H1 (cell line): ENCODE measurements at regions not wholly inside any gene's neighbourhood (a gene's known extent, or its start where the extent isn't known, plus 50 kb on each side); places are given as distances from the start of the nearest gene placed in this dataset.

ENCODE experiments used
- CTCF ChIA-PET: fragments of 300-600 bp; sonication (Branson Sonifier 250); formaldehyde crosslinking; loops from one replicate; lab custom pipeline; 2021; ENCODE audit not compliant: partially characterized antibody; lab: Charles Lee
- POLR2A ChIA-PET: fragments of 300-600 bp; sonication (Branson Sonifier 250); formaldehyde crosslinking; loops from one replicate; lab custom pipeline; 2021; ENCODE audit warnings: inconsistent platforms; ENCODE audit not compliant: partially characterized antibody; lab: Charles Lee
- DNase-seq, 2 experiments: peaks; one replicate each; pipeline versions ENCODE4 v3.0.0 to v3.0.0-alpha.2; 2010 to 2022; ENCODE audit warnings: low spot score in 2 of 2, low read depth in 1 of 2, mixed read lengths in 1 of 2
- FAIRE-seq: peaks from 2 replicates; lab custom pipeline; 2011; peaks lifted over from hg19 to GRCh38; lab: Jason Lieb, UNC
- H2AFZ ChIP-seq: 2 replicates; pipeline ENCODE4 v1.8.1; 2012; ENCODE audit warnings: low read length, inconsistent platforms
- H2AK5ac ChIP-seq: 2 replicates; pipeline ENCODE4 v1.6.1; 2013; ENCODE audit warnings: low read depth, low read length
- H2BK120ac ChIP-seq: replicated peaks from 2 replicates; pipeline ENCODE3; 2013; ENCODE audit warnings: low read depth, low read length, inconsistent platforms
- H2BK12ac ChIP-seq: 2 replicates; pipeline ENCODE4 v1.6.1; 2013; ENCODE audit warnings: low read depth, low read length
- H2BK15ac ChIP-seq: 2 replicates; pipeline ENCODE4 v1.6.1; 2013; ENCODE audit warnings: low read length
- H2BK20ac ChIP-seq: 2 replicates; pipeline ENCODE4 v1.6.1; 2013; ENCODE audit warnings: low read length
- H2BK5ac ChIP-seq: 2 replicates; pipeline ENCODE4 v1.6.1; 2013; ENCODE audit warnings: low read depth, low read length
- H3K14ac ChIP-seq: 2 replicates; pipeline ENCODE4 v1.6.1; 2013; ENCODE audit warnings: inconsistent platforms; ENCODE audit not compliant: insufficient read length
- H3K18ac ChIP-seq: 2 replicates; pipeline ENCODE4 v1.6.1; 2013; ENCODE audit warnings: low read length; ENCODE audit errors: extremely low read depth
- H3K23ac ChIP-seq: 2 replicates; pipeline ENCODE4 v1.6.1; 2013; ENCODE audit warnings: inconsistent platforms; ENCODE audit not compliant: insufficient read length
- H3K23me2 ChIP-seq: 2 replicates; pipeline ENCODE4 v1.6.1; 2013; ENCODE audit warnings: low read depth, low read length
- H3K27ac ChIP-seq: 2 replicates; pipeline ENCODE4 v1.6.1; 2011; ENCODE audit warnings: low read depth, low read length, inconsistent platforms
- H3K27me3 ChIP-seq, 4 experiments: replicated peaks in 1 of 4; 1 replicate in 1 of 4; 2 replicates in 3 of 4; pipeline versions ENCODE4 v1.6.1 to v1.8.1; 2011 to 2013; ENCODE audit warnings: low read length in 3 of 4, mild to moderate bottlenecking in 3 of 4, inconsistent platforms in 2 of 4, mixed read lengths in 2 of 4, moderate library complexity in 1 of 4; ENCODE audit not compliant: control insufficient read depth in 3 of 4, insufficient read depth in 3 of 4; ENCODE audit errors: extremely low read depth in 1 of 4
- H3K36me3 ChIP-seq, 4 experiments: 2 replicates each; pipeline versions ENCODE4 v1.6.1 to v1.8.1; 2011 to 2013; ENCODE audit warnings: mild to moderate bottlenecking in 4 of 4, low read length in 3 of 4, moderate library complexity in 2 of 4, control low read depth in 1 of 4, inconsistent platforms in 1 of 4; ENCODE audit not compliant: insufficient read depth in 4 of 4, control insufficient read depth in 2 of 4
- H3K4ac ChIP-seq: replicated peaks from 2 replicates; pipeline ENCODE3; 2013; ENCODE audit warnings: low read length, low read depth, mixed read lengths, inconsistent platforms; ENCODE audit not compliant: insufficient read length
- H3K4me1 ChIP-seq, 4 experiments: replicated peaks in 1 of 4; 1 replicate in 1 of 4; 2 replicates in 3 of 4; pipeline versions ENCODE4 v1.6.1 to v1.8.1; 2011 to 2013; ENCODE audit warnings: low read length in 3 of 4, inconsistent platforms in 2 of 4, mixed read lengths in 1 of 4; ENCODE audit not compliant: insufficient read depth in 4 of 4, control insufficient read depth in 3 of 4
- H3K4me2 ChIP-seq, 2 experiments: 2 replicates each; pipeline versions ENCODE4 v1.6.1 to v1.8.1; 2011 to 2013; ENCODE audit warnings: low read depth in 2 of 2, low read length in 2 of 2, control low read depth in 1 of 2, inconsistent platforms in 1 of 2, mild to moderate bottlenecking in 1 of 2; ENCODE audit not compliant: insufficient read depth in 1 of 2
- H3K4me3 ChIP-seq, 4 experiments: fragments of 200-600, 300-600 bp in 1 of 4; sonication (generic), shearing (Covaris generic), sonication (Bioruptor Twin) in 1 of 4; 2 replicates each; pipeline versions ENCODE4 v1.5.1 to v1.8.1; 2011 to 2016; ENCODE audit warnings: low read length in 4 of 4, low read depth in 3 of 4, control low read depth in 2 of 4, inconsistent platforms in 2 of 4, mild to moderate bottlenecking in 2 of 4, mixed read lengths in 1 of 4, moderate library complexity in 1 of 4; ENCODE audit not compliant: insufficient read depth in 2 of 4; ENCODE audit errors: extremely low read depth in 1 of 4
- H3K56ac ChIP-seq: replicated peaks from 2 replicates; pipeline ENCODE3; 2013; ENCODE audit warnings: low read depth, mild to moderate bottlenecking, mixed read lengths, low read length, inconsistent platforms; ENCODE audit not compliant: insufficient read length
- H3K79me1 ChIP-seq: 2 replicates; pipeline ENCODE4 v1.6.1; 2013; ENCODE audit warnings: low read depth, low read length, control low read depth
- H3K79me2 ChIP-seq, 2 experiments: 2 replicates each; pipeline versions ENCODE4 v1.6.1 to v1.8.1; 2012 to 2013; ENCODE audit warnings: low read length in 2 of 2, mild to moderate bottlenecking in 2 of 2, inconsistent platforms in 1 of 2; ENCODE audit not compliant: insufficient read depth in 2 of 2, control insufficient read depth in 1 of 2
- H3K9ac ChIP-seq, 4 experiments: replicated peaks in 1 of 4; 1 replicate in 1 of 4; 2 replicates in 3 of 4; pipeline versions ENCODE4 v1.6.1 to v1.8.1; 2011 to 2013; ENCODE audit warnings: low read depth in 3 of 4, low read length in 3 of 4, control low read depth in 2 of 4, mild to moderate bottlenecking in 2 of 4, moderate library complexity in 2 of 4, inconsistent platforms in 1 of 4; ENCODE audit errors: extremely low read depth in 1 of 4
- H3K9me3 ChIP-seq, 2 experiments: 2 replicates each; pipeline versions ENCODE4 v1.6.1 to v1.8.1; 2012 to 2013; ENCODE audit warnings: mild to moderate bottlenecking in 2 of 2, moderate library complexity in 2 of 2, control low read depth in 1 of 2, inconsistent platforms in 1 of 2, low read depth in 1 of 2, low read length in 1 of 2, mixed read lengths in 1 of 2; ENCODE audit not compliant: insufficient read depth in 2 of 2
- H4K20me1 ChIP-seq, 2 experiments: replicated peaks in 1 of 2; 2 replicates each; pipeline versions ENCODE3 to v1.8.1; 2011 to 2013; ENCODE audit warnings: inconsistent platforms in 2 of 2, low read length in 2 of 2, mild to moderate bottlenecking in 1 of 2; ENCODE audit not compliant: insufficient read depth in 2 of 2, control insufficient read depth in 1 of 2
- H4K5ac ChIP-seq: 2 replicates; pipeline ENCODE4 v1.6.1; 2013; ENCODE audit warnings: low read length, low read depth, mixed read lengths, inconsistent platforms; ENCODE audit not compliant: insufficient read length
- H4K8ac ChIP-seq: 2 replicates; pipeline ENCODE4 v1.8.0; 2013; ENCODE audit warnings: mild to moderate bottlenecking, moderate library complexity, low read length, inconsistent platforms; ENCODE audit not compliant: insufficient read depth; ENCODE audit errors: extremely low read depth
- H4K91ac ChIP-seq: replicated peaks from 2 replicates; pipeline ENCODE3; 2013; ENCODE audit warnings: low read length, mixed read lengths, inconsistent platforms; ENCODE audit not compliant: insufficient read length
- BCL11A ChIP-seq, 2 experiments: IDR thresholded peaks; one replicate each; pipeline ENCODE4 v1.6.1; 2011; ENCODE audit warnings: low read depth in 2 of 2, low read length in 2 of 2, mild to moderate bottlenecking in 2 of 2
- CHD2 ChIP-seq: IDR thresholded peaks from 2 replicates; pipeline ENCODE4 v1.6.1; 2012; ENCODE audit warnings: low read length, improper control_type of control experiment
- FOSL1 ChIP-seq: IDR thresholded peaks from 2 replicates; pipeline ENCODE4 v1.6.1; 2011; ENCODE audit warnings: mild to moderate bottlenecking, low read depth, low read length, moderate library complexity; ENCODE audit not compliant: insufficient read depth
- GABPA ChIP-seq: IDR thresholded peaks from 2 replicates; pipeline ENCODE4 v1.6.1; 2011; ENCODE audit warnings: mild to moderate bottlenecking, low read length, moderate library complexity, borderline replicate concordance; ENCODE audit not compliant: insufficient read depth
- MAFK ChIP-seq: IDR thresholded peaks from 2 replicates; pipeline ENCODE4 v1.6.1; 2012; ENCODE audit warnings: low read depth, mild to moderate bottlenecking, improper control_type of control experiment, low read length
- MAX ChIP-seq: IDR thresholded peaks from 2 replicates; pipeline ENCODE4 v1.6.1; 2012; ENCODE audit warnings: inconsistent platforms
- RFX5 ChIP-seq: IDR thresholded peaks from 2 replicates; pipeline ENCODE4 v1.6.1; 2011; ENCODE audit warnings: low read depth, low read length, improper control_type of control experiment, borderline replicate concordance
- SAP30 ChIP-seq: fragments of 300-600 bp; sonication (generic); IDR thresholded peaks from 2 replicates; pipeline ENCODE4 v1.7.1; 2012; ENCODE audit warnings: low read length, moderate library complexity, mild to moderate bottlenecking, inconsistent platforms; ENCODE audit not compliant: insufficient read depth, insufficient replicate concordance
- SIN3A ChIP-seq, 2 experiments: IDR thresholded peaks in 1 of 2; conservative IDR thresholded peaks in 1 of 2; 2 replicates each; pipeline ENCODE4 v1.6.1; 2011 to 2012; ENCODE audit warnings: low read length in 2 of 2, improper control_type of control experiment in 1 of 2, low read depth in 1 of 2, mild to moderate bottlenecking in 1 of 2
- SIX5 ChIP-seq: IDR thresholded peaks from 2 replicates; pipeline ENCODE4 v1.6.1; 2011; ENCODE audit warnings: mild to moderate bottlenecking, low read depth, low read length
- SP4 ChIP-seq: IDR thresholded peaks from 2 replicates; pipeline ENCODE4 v1.6.1; 2012; ENCODE audit warnings: low read length, inconsistent platforms
- YY1 ChIP-seq: IDR thresholded peaks from 2 replicates; pipeline ENCODE4 v1.6.1; 2011; ENCODE audit warnings: low read depth, mild to moderate bottlenecking, low read length
- ZNF274 ChIP-seq: IDR thresholded peaks from 2 replicates; pipeline ENCODE4 v1.7.0; 2012; ENCODE audit warnings: low read length, borderline replicate concordance; ENCODE audit errors: extremely low read depth
- WGBS, 2 experiments: shearing (Covaris generic) in 1 of 2; methylation state at CpG; one replicate each; pipeline versions ENCODE4 v1.1.6 to v1.1.7; 2013 to 2015; ENCODE audit warnings: low lambda C conversion rate in 2 of 2, mixed read lengths in 2 of 2, inconsistent platforms in 1 of 2, low coverage in 1 of 2, missing lambda C conversion rate in 1 of 2; ENCODE audit not compliant: insufficient replicate concordance in 2 of 2, insufficient coverage in 1 of 2, insufficient read length in 1 of 2; ENCODE audit errors: extremely low coverage in 1 of 2, missing lambda C conversion rate in 1 of 2; 5-methylcytosine and 5-hydroxymethylcytosine counted together
- TF ChIP-seq, protein P1 (sequence below): IDR thresholded peaks from 2 replicates; pipeline ENCODE4 v1.6.1; 2012; ENCODE audit warnings: inconsistent platforms

GRCh38 chr6:1035401-1035800 lies 276.5 kb upstream of the FOXQ1 start:
- Histone ChIP-seq H3K23ac (no peak overlapping the region), H2BK12ac (no peak overlapping the region), H2AK5ac (no peak overlapping the region), H2BK15ac (no peak overlapping the region), H2BK5ac (no peak overlapping the region), H3K4me3 (no peak overlapping the region), H3K56ac (no peak overlapping the region), H3K4me1 (no peaks in the 10 kb centered on the region), H3K27ac (no peak overlapping the region), H4K8ac (no peak overlapping the region), H2BK120ac (no peak overlapping the region), H3K4ac (no peak overlapping the region), H3K79me2 (no peaks in the 10 kb centered on the region), H3K79me1 (no peaks in the 10 kb centered on the region), H3K14ac (no peak overlapping the region), H2AFZ (no peak overlapping the region), H3K9ac (no peak overlapping the region), H3K27me3 (no peaks in the 10 kb centered on the region), H3K9me3 (no peaks in the 10 kb centered on the region), H4K5ac (no peak overlapping the region), H3K36me3 (no peaks in the 10 kb centered on the region), H3K23me2 (no peaks in the 10 kb centered on the region), H4K91ac (no peak overlapping the region), H4K20me1 (no peaks in the 10 kb centered on the region), H3K18ac (no peak overlapping the region), H3K4me2 (no peak overlapping the region), H2BK20ac (no peak overlapping the region)
- 81% methylated on average over 11 of the region's 11 CpGs; no CpG with 5 or more reads in 1 of the 2 experiments for WGBS, 2 experiments
- no peak for FAIRE-seq
- CTCF ChIA-PET = no interaction called here
- POLR2A ChIA-PET = no interaction called here
- DNase-seq = no peak
- no peak for TF ChIP-seq MAFK
- TF ChIP-seq, protein P1, sequence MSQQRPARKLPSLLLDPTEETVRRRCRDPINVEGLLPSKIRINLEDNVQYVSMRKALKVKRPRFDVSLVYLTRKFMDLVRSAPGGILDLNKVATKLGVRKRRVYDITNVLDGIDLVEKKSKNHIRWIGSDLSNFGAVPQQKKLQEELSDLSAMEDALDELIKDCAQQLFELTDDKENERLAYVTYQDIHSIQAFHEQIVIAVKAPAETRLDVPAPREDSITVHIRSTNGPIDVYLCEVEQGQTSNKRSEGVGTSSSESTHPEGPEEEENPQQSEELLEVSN = no peak
- no peak for TF ChIP-seq FOSL1
- TF ChIP-seq RFX5 = no peak
- no peak for TF ChIP-seq SP4
- TF ChIP-seq CHD2 = no peak
- no peak for TF ChIP-seq SAP30
- no peak for TF ChIP-seq YY1
- no peak for TF ChIP-seq SIN3A (conservative IDR thresholded peaks at IDR 0.05 in 1 of 2, IDR thresholded peaks at IDR 0.05 in 1 of 2; ENCODE audit: low read depth in 1 of 2, low read length in 2 of 2)
- no peak for TF ChIP-seq MAX
- no peak for TF ChIP-seq ZNF274
- TF ChIP-seq BCL11A (IDR thresholded peaks at IDR 0.05; ENCODE audit: low read depth in 2 of 2, low read length in 2 of 2) = no peak
- TF ChIP-seq SIX5 = no peak
- no peak for TF ChIP-seq GABPA
